HUES48 (cell line): ENCODE measurements at regions not wholly inside any gene's neighbourhood (a gene's known extent, or its start where the extent isn't known, plus 50 kb on each side); places are given as distances from the start of the nearest gene placed in this dataset.

Experiments
- H3K27ac ChIP-seq: one replicate; pipeline ENCODE4 v1.7.0; 2013; ENCODE audit warnings: low read depth, low read length, inconsistent platforms
- H3K27me3 ChIP-seq: 2 replicates; pipeline ENCODE4 v1.6.1; 2013; ENCODE audit warnings: mild to moderate bottlenecking, low read length; ENCODE audit not compliant: control insufficient read depth, insufficient read depth
- H3K36me3 ChIP-seq: 2 replicates; pipeline ENCODE4 v1.6.1; 2013; ENCODE audit warnings: low read length; ENCODE audit not compliant: control insufficient read depth, insufficient read depth
- H3K4me1 ChIP-seq: 2 replicates; pipeline ENCODE4 v1.6.1; 2013; ENCODE audit warnings: mild to moderate bottlenecking, low read length; ENCODE audit not compliant: control insufficient read depth, insufficient read depth
- H3K4me3 ChIP-seq: 2 replicates; pipeline ENCODE4 v1.5.1; 2013; ENCODE audit warnings: mild to moderate bottlenecking, low read depth, low read length
- H3K9ac ChIP-seq: 2 replicates; pipeline ENCODE4 v1.6.1; 2013; ENCODE audit warnings: mild to moderate bottlenecking, low read depth, low read length, moderate library complexity
- H3K9me3 ChIP-seq: 2 replicates; pipeline ENCODE4 v1.6.1; 2013; ENCODE audit warnings: low read length; ENCODE audit not compliant: control insufficient read depth, insufficient read depth

DNA sequence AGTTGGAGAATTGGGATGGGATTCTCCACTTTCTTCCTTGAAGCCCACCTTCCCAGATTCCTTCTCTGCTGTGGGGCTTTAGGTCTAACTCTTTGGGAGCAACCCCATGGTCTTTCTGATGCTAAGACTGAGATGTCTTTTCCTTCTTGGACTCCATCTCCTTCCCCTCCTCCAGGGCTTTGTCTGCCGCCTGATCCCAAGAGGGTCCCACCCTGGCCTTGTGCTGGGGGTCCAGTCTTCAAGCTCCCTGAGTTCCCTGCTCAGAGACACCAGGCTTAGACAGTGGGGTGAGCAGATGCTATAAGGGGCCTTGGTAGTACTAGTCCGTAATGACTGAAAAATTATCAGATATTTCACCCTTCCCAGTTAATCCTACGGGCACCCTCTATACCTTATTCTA is 150.5 kb downstream of the PTPN20 start:
- no peaks in the 10 kb centered on the region; the same call in 1 of the 2 replicates for H3K27me3 ChIP-seq
- H3K9me3 ChIP-seq = no peaks in the 10 kb centered on the region
- no peaks in the 10 kb centered on the region for H3K36me3 ChIP-seq
- H3K4me3 ChIP-seq = no peak overlapping the region
- no peaks in the 10 kb centered on the region for H3K4me1 ChIP-seq
- H3K27ac ChIP-seq = no peak overlapping the region
- H3K9ac ChIP-seq = no peak overlapping the region

GRCh38 chr10:47062441-47063200 is 151.4 kb downstream of the PTPN20 start:
- Histone ChIP-seq H3K9ac (no peak overlapping the region), H3K9me3 (no peaks in the 10 kb centered on the region), H3K4me1 (no peaks in the 10 kb centered on the region), H3K27me3 (no peaks in the 10 kb centered on the region; the same call in 1 of the 2 replicates), H3K27ac (no peak overlapping the region), H3K4me3 (no peak overlapping the region), H3K36me3 (no peaks in the 10 kb centered on the region)

DNA sequence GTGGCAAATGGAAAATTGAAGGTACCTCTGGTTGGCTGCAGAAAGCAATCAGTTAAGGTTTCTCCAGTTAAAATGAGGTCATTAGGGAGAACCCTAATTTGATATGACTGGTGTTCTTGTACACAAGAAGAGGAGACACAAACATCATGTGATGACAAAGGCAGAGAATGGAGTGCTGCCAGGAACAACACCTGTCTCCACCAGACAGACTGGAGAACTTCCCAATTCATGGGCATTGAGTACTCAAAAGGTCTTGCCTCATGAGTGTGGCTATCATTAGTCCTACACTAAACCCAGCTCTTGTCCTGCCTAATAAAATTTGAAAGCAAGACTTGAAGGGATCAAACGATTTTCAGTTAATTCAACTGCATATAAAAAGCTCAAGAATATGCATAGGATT is 152.6 kb downstream of the PTPN20 start:
- Histone ChIP-seq H3K9me3 (no peaks in the 10 kb centered on the region), H3K36me3 (no peaks in the 10 kb centered on the region), H3K27me3 (no peaks in the 10 kb centered on the region; the same call in 1 of the 2 replicates), H3K27ac (no peak overlapping the region), H3K9ac (no peak overlapping the region), H3K4me3 (no peak overlapping the region), H3K4me1 (no peaks in the 10 kb centered on the region)

DNA sequence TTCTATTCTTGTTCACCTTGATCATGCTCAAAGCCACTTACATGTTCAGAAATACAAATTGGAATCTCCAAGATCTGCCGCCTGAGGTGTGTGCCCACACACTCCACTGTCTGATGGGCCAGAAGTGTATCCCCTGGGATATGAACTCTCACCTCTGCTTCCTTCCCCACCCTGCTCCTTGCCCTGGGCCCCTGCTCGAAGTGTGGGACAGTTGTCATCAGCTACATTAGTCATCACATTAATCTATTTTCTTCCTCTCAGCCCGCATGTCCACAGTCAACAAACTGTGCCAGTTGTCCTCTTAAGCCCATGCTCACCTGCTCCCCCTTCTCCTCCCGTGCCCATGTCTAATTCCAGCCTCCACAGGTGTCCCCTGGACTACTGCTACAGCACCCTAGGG is 154.7 kb downstream of the PTPN20 start:
- H3K4me1 ChIP-seq = no peaks in the 10 kb centered on the region
- no peak overlapping the region for H3K27ac ChIP-seq
- H3K9ac ChIP-seq = no peak overlapping the region
- H3K36me3 ChIP-seq = no peaks in the 10 kb centered on the region
- no peaks in the 10 kb centered on the region; the same call in 1 of the 2 replicates for H3K27me3 ChIP-seq
- no peak overlapping the region for H3K4me3 ChIP-seq
- H3K9me3 ChIP-seq = no peaks in the 10 kb centered on the region

- Histone ChIP-seq H3K36me3 (no peaks in the 10 kb centered on the region), H3K4me1 (no peaks in the 10 kb centered on the region), H3K4me3 (no peak overlapping the region), H3K27ac (no peak overlapping the region), H3K9ac (no peak overlapping the region), H3K27me3 (no peaks in the 10 kb centered on the region), H3K9me3 (no peaks in the 10 kb centered on the region)
Observed at GRCh38 chr10:47067949-47068940, 157.0 kb downstream of the PTPN20 start.

DNA sequence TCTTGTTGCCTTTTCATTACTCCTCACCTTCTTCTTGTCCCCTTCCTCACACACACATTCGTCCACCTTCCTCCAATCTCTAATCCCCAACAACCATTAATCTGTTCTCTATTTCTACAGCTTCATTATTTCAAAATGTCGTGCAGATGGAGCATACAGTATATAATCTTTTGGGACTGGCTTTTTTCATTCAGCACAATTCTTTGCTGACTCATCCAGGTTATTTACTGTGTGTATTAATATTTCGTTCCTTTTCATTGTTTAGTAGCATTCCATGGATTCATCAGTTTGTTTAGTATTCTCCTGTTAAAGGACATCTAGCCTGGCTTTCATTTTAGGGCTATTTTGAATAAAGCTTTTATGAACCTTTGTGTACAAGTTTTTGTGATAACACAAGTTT is 159.3 kb downstream of the PTPN20 start:
- H3K36me3 ChIP-seq = no peaks in the 10 kb centered on the region
- H3K27ac ChIP-seq = no peak overlapping the region
- H3K9ac ChIP-seq = no peak overlapping the region
- no peaks in the 10 kb centered on the region for H3K9me3 ChIP-seq
- H3K27me3 ChIP-seq = no peaks in the 10 kb centered on the region
- H3K4me3 ChIP-seq = no peak overlapping the region
- H3K4me1 ChIP-seq = no peaks in the 10 kb centered on the region

GRCh38 chr10:47071891-47072290 is 160.7 kb downstream of the PTPN20 start:
- Histone ChIP-seq H3K36me3 (no peaks in the 10 kb centered on the region), H3K9me3 (no peaks in the 10 kb centered on the region), H3K27ac (no peak overlapping the region), H3K9ac (no peak overlapping the region), H3K4me3 (no peak overlapping the region), H3K4me1 (no peaks in the 10 kb centered on the region), H3K27me3 (no peaks in the 10 kb centered on the region)

DNA sequence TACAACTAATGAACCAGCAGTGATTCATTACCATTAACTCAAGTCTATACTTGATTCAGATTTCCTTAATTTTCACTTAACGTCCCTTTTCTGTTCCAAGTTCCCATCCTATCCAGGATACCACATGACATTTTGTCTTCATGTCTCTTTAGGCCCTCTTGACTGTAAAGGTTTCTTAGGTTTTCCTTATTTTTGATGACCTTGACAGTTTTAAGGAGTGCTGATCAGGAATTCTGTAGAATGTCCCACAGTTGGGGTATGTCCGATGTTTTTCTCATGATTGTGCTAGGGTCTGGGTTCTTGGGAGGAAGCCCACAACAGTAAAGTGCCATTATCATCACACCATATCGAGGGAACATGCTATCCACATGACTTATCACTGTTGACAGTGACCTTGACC is 162.7 kb downstream of the PTPN20 start:
- no peak overlapping the region for H3K27ac ChIP-seq

DNA sequence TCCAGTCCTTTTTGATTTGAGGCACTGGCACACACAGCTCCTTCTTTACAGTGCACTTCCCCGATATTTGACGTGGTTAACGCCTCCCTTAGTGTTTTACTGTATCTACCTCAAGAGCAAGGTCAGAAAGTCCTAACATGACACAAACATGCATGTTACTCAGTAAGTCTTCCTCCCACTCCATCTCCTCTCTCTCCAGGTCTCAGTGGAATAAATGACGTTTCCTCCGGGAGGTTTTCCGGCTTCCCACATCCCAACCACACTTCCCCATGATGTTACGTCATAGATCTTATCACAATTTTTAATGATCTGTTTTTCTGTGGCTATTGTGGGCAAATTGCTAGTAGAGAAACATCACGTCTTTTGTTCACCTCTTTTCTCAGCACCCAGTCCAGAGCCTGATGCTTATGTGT is 165.7 kb downstream of the PTPN20 start:
- Histone ChIP-seq H3K36me3 (no peaks in the 10 kb centered on the region), H3K4me3 (no peak overlapping the region), H3K9ac (no peak overlapping the region), H3K27me3 (no peaks in the 10 kb centered on the region), H3K9me3 (no peaks in the 10 kb centered on the region), H3K4me1 (no peaks in the 10 kb centered on the region), H3K27ac (no peak overlapping the region)

More for the DNA sequence above, 162.7 kb downstream of the PTPN20 start:
- Histone ChIP-seq H3K9me3 (no peaks in the 10 kb centered on the region), H3K27me3 (no peaks in the 10 kb centered on the region), H3K9ac (no peak overlapping the region), H3K4me1 (no peaks in the 10 kb centered on the region), H3K36me3 (no peaks in the 10 kb centered on the region), H3K4me3 (no peak overlapping the region)

- no peak overlapping the region for H3K4me3 ChIP-seq
Observed at GRCh38 chr10:47077386-47077785, 166.2 kb downstream of the PTPN20 start.

GRCh38 chr10:47077941-47078340 is 166.7 kb downstream of the PTPN20 start:
- no peaks in the 10 kb centered on the region for H3K27me3 ChIP-seq
- no peaks in the 10 kb centered on the region for H3K9me3 ChIP-seq
- H3K27ac ChIP-seq = no peak overlapping the region
- no peaks in the 10 kb centered on the region for H3K4me1 ChIP-seq
- H3K36me3 ChIP-seq = no peaks in the 10 kb centered on the region
- H3K4me3 ChIP-seq = no peak overlapping the region
- no peak overlapping the region for H3K9ac ChIP-seq

More at GRCh38 chr10:47077386-47077785, 166.2 kb downstream of the PTPN20 start:
- no peaks in the 10 kb centered on the region for H3K9me3 ChIP-seq
- no peak overlapping the region for H3K27ac ChIP-seq
- no peak overlapping the region for H3K9ac ChIP-seq
- H3K4me1 ChIP-seq = no peaks in the 10 kb centered on the region
- H3K36me3 ChIP-seq = no peaks in the 10 kb centered on the region
- H3K27me3 ChIP-seq = no peaks in the 10 kb centered on the region
